IMR-90 (cell line): ENCODE measurements at regions not wholly inside any gene's neighbourhood (a gene's known extent, or its start where the extent isn't known, plus 50 kb on each side); places are given as distances from the start of the nearest gene placed in this dataset.

Source experiments
- BHLHE40 ChIP-seq: fragments of 150-350 bp; IDR thresholded peaks from 2 replicates; pipeline ENCODE4 v1.6.1; 2016; ENCODE audit warnings: mild to moderate bottlenecking, low read depth, low read length
- FOS ChIP-seq: fragments of 150-350 bp; IDR thresholded peaks from 2 replicates; pipeline ENCODE4 v1.6.1; 2016; ENCODE audit warnings: low read depth, low read length
- POLR2A ChIP-seq: IDR thresholded peaks from 2 replicates; pipeline ENCODE4 v1.6.1; 2012; ENCODE audit warnings: mild to moderate bottlenecking, low read depth, low read length
- TF ChIP-seq, protein P1 (sequence below): fragments of 150-350 bp; IDR thresholded peaks from 2 replicates; pipeline ENCODE4 v1.6.1; 2017; ENCODE audit warnings: mild to moderate bottlenecking, antibody characterized with exemption, low read length, low read depth
- TF ChIP-seq, protein P2 (sequence below): conservative IDR thresholded peaks from 2 replicates; pipeline ENCODE4 v1.5.1; 2012; ENCODE audit warnings: mild to moderate bottlenecking, low read depth, low read length, improper control_type of control experiment

DNA sequence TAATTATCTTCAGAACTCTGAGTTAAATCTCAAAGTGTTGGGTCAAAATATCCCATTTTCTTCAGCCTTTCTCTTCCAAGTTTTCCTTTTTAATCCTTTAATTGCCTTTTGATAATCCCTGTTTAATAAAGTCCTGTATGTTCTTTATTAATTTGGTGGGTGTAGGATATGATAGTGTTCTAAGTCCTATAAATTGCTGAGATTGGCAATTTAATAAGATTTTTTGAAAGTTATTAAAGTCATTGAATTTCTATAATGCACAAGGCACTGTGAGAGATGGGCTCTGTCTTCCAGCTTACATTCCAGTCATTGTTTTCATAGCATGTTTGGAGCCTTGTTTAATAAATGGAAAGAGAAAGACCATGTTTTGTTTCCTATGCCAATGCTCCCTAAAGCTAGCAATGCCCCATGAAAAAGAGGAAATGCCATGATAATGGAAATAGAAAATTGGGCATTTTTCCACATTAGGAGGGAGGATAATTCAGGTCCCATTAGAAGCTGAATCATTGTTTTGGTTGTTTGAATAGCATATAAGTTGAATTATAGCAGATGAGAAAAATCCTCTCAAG is 404.8 kb downstream of the CD109 start:
- TF ChIP-seq POLR2A, result no peak
- TF ChIP-seq, protein P1, sequence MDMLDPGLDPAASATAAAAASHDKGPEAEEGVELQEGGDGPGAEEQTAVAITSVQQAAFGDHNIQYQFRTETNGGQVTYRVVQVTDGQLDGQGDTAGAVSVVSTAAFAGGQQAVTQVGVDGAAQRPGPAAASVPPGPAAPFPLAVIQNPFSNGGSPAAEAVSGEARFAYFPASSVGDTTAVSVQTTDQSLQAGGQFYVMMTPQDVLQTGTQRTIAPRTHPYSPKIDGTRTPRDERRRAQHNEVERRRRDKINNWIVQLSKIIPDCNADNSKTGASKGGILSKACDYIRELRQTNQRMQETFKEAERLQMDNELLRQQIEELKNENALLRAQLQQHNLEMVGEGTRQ, result no peak
- TF ChIP-seq, protein P2, sequence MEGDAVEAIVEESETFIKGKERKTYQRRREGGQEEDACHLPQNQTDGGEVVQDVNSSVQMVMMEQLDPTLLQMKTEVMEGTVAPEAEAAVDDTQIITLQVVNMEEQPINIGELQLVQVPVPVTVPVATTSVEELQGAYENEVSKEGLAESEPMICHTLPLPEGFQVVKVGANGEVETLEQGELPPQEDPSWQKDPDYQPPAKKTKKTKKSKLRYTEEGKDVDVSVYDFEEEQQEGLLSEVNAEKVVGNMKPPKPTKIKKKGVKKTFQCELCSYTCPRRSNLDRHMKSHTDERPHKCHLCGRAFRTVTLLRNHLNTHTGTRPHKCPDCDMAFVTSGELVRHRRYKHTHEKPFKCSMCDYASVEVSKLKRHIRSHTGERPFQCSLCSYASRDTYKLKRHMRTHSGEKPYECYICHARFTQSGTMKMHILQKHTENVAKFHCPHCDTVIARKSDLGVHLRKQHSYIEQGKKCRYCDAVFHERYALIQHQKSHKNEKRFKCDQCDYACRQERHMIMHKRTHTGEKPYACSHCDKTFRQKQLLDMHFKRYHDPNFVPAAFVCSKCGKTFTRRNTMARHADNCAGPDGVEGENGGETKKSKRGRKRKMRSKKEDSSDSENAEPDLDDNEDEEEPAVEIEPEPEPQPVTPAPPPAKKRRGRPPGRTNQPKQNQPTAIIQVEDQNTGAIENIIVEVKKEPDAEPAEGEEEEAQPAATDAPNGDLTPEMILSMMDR, result no peak
- TF ChIP-seq FOS, result no peak
- no peak for TF ChIP-seq BHLHE40
